ENCODE measurements at regions not wholly inside any gene's neighbourhood (a gene's known extent, or its start where the extent isn't known, plus 50 kb on each side); places are given as distances from the start of the nearest gene placed in this dataset.

DNA sequence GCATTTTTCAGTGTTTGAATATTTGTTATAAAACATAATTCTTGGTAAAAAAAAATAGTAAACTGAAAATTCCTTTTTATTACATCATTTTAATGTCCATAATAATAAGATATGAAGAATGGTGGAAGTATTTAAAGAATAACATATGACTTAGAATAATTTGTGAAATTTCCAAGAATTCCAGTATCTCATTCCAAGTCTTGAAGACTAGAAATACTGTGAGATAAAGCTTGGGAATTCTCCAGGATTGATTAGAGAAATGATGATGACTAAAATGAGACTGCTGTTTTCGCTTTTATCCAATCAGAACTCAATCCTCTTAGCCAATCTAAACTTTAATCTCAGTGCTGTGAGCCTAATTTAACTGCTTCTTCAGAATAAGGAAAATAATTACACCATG is 184.2 kb upstream of the HCCS start:
- TF ChIP-seq EP300 (IDR thresholded peaks at IDR 0.05) = no peak
- TF ChIP-seq POLR2A (IDR thresholded peaks at IDR 0.05) = no peak
- TF ChIP-seq, protein P1, sequence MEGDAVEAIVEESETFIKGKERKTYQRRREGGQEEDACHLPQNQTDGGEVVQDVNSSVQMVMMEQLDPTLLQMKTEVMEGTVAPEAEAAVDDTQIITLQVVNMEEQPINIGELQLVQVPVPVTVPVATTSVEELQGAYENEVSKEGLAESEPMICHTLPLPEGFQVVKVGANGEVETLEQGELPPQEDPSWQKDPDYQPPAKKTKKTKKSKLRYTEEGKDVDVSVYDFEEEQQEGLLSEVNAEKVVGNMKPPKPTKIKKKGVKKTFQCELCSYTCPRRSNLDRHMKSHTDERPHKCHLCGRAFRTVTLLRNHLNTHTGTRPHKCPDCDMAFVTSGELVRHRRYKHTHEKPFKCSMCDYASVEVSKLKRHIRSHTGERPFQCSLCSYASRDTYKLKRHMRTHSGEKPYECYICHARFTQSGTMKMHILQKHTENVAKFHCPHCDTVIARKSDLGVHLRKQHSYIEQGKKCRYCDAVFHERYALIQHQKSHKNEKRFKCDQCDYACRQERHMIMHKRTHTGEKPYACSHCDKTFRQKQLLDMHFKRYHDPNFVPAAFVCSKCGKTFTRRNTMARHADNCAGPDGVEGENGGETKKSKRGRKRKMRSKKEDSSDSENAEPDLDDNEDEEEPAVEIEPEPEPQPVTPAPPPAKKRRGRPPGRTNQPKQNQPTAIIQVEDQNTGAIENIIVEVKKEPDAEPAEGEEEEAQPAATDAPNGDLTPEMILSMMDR (IDR thresholded peaks at IDR 0.05) = no peak
- no peak for TF ChIP-seq POLR2AphosphoS5 (IDR thresholded peaks at IDR 0.05)
- Histone ChIP-seq H3K4me1 (no peaks in the 10 kb centered on the region), H3K36me3 (no peaks in the 10 kb centered on the region), H3K27ac (no peak overlapping the region), H3K4me3 (no peak overlapping the region), H3K27me3 (no peaks in the 10 kb centered on the region), H3K9me3 (no peaks in the 10 kb centered on the region)
- WGBS = 65% methylated on average over 1 of the region's 1 CpG
- no peak for DNase-seq (ENCODE audit: low spot score in 2 of 2)

DNA sequence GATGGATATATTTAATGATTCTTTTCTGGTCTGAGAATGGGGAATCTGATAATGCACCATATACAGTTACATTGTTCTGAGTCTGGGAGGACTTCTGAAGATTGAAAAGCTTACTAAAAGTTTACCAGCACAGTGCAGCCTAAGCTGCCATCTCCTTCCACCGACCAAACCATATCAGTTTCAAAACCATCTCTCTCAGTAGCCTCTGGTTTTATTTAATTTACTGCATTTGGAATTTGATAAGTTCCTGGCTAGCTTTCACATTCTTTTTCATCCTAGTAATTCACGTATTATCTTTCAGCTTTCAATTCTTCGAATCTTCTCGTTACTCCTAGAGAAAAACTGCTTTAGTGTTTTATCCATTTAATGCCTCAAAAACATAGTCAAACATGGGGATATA is 181.4 kb upstream of the HCCS start:
- TF ChIP-seq POLR2A (IDR thresholded peaks at IDR 0.05) = no peak
- no peak for TF ChIP-seq EP300 (IDR thresholded peaks at IDR 0.05)
- TF ChIP-seq, protein P1 (IDR thresholded peaks at IDR 0.05) = no peak
- TF ChIP-seq POLR2AphosphoS5 (IDR thresholded peaks at IDR 0.05) = no peak
- no peaks in the 10 kb centered on the region for H3K9me3 ChIP-seq
- 73% methylated on average over 4 of the region's 4 CpGs for WGBS

DNA sequence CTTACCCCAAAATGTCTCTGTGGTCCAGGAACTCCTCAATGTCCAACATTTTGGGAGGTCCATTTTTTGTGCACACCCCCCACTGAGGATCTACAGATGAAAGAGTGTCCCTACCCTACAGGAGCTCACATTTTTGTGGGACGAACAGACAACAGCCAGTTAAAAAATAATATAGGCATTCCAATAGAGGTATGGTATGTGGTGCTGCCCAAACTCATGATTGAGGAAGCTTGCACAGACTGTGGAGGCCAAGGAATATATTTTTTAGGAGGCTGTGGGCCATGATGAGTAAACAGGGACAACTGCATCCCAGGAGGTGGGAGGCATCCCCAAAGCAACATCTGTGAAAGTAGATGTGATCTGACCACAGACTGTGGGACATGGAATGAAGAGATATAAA is 181.0 kb upstream of the HCCS start:
- no peak for DNase-seq (ENCODE audit: low spot score in 2 of 2)
- no peaks in the 10 kb centered on the region for H3K27me3 ChIP-seq
- no peak overlapping the region for H3K27ac ChIP-seq
- no peaks in the 10 kb centered on the region for H3K9me3 ChIP-seq
- no peaks in the 10 kb centered on the region for H3K4me1 ChIP-seq
- WGBS = 50% methylated on average over 1 of the region's 1 CpG
- no peaks in the 10 kb centered on the region for H3K36me3 ChIP-seq
- H3K4me3 ChIP-seq = no peak overlapping the region
- TF ChIP-seq POLR2A (IDR thresholded peaks at IDR 0.05) (no peak), POLR2AphosphoS5 (IDR thresholded peaks at IDR 0.05) (no peak), EP300 (IDR thresholded peaks at IDR 0.05) (no peak)
- TF ChIP-seq, protein P1 (IDR thresholded peaks at IDR 0.05) = no peak

More for the DNA sequence above, 181.4 kb upstream of the HCCS start:
- Histone ChIP-seq H3K4me3 (no peak overlapping the region), H3K4me1 (no peaks in the 10 kb centered on the region), H3K36me3 (no peaks in the 10 kb centered on the region), H3K27ac (no peak overlapping the region), H3K27me3 (no peaks in the 10 kb centered on the region)
- DNase-seq (ENCODE audit: low spot score in 2 of 2) = no peak

DNA sequence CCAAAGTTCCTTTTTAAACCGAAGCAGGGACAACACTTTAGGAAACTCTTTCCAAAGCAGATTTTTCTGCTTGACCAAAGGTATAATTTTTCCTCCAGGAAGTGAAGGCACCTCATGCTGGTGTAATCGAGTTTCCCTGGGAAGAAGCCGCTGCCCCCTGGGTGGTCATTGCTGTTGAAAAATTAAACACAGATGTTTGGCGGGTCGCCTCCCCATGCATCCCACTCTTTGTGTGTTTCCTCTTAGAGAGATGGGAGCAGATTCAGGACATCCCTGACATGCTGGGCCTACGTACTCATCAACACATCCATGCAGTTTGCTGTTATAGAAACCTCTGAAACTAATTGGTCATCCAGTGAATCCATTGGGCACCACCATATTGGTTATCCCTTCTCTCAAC is 179.2 kb upstream of the HCCS start:
- H3K4me1 ChIP-seq = no peaks in the 10 kb centered on the region
- TF ChIP-seq POLR2AphosphoS5 (IDR thresholded peaks at IDR 0.05) = no peak
- no peak for TF ChIP-seq POLR2A (IDR thresholded peaks at IDR 0.05)
- TF ChIP-seq, protein P1 (IDR thresholded peaks at IDR 0.05) = no peak
- TF ChIP-seq EP300 (IDR thresholded peaks at IDR 0.05) = no peak
- no peaks in the 10 kb centered on the region for H3K27me3 ChIP-seq
- no peaks in the 10 kb centered on the region for H3K36me3 ChIP-seq
- DNase-seq (ENCODE audit: low spot score in 2 of 2) = no peak
- no peaks in the 10 kb centered on the region for H3K9me3 ChIP-seq
- no peak overlapping the region for H3K4me3 ChIP-seq
- 66% methylated on average over 6 of the region's 6 CpGs for WGBS
- H3K27ac ChIP-seq = no peak overlapping the region

DNA sequence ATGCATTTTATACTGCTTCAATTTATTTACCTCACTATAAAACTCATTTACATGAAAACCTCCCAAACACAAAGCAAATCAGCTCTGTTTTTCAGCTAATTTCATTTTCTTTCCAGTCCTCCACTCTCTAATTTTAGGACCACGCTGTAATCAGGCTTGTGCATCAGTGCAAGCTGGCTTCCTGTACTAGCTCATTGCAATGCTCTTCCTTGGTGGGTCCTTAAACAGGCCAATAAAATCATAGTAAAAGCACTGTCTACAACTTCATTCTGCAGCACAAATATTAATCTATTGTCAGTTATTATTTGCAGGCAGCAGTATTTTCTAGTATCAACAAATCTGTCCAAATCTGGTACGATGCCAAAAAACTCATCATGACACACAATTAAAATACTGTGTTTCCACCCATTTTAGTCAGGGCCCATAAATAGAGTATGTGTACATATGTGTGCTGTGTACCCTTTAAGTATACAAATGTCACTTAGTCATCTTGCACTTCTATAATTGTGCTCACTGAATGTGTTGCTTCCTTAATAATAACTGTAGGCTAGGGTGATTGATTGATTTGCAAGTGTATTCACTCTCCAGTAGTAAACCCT is 178.2 kb upstream of the HCCS start:
- H3K9me3 ChIP-seq = no peaks in the 10 kb centered on the region
- no peaks in the 10 kb centered on the region for H3K27me3 ChIP-seq
- no peaks in the 10 kb centered on the region for H3K4me1 ChIP-seq
- 70% methylated on average over 2 of the region's 2 CpGs for WGBS
- no peak for DNase-seq (ENCODE audit: low spot score in 2 of 2)
- H3K27ac ChIP-seq = no peak overlapping the region
- no peak for TF ChIP-seq EP300 (IDR thresholded peaks at IDR 0.05)
- no peak for TF ChIP-seq POLR2A (IDR thresholded peaks at IDR 0.05)
- TF ChIP-seq POLR2AphosphoS5 (IDR thresholded peaks at IDR 0.05) = no peak
- TF ChIP-seq, protein P1 (IDR thresholded peaks at IDR 0.05) = no peak
- H3K36me3 ChIP-seq = no peaks in the 10 kb centered on the region
- no peak overlapping the region for H3K4me3 ChIP-seq
